ENCODE measurements at regions not wholly inside any gene's neighbourhood (a gene's known extent, or its start where the extent isn't known, plus 50 kb on each side); places are given as distances from the start of the nearest gene placed in this dataset.

GRCh38 chr14:97840159-97840558 lies 1043.0 kb downstream of the VRK1 start:
- H3K9me3 ChIP-seq, result no peaks in the 10 kb centered on the region
- H3K36me3 ChIP-seq, result no peaks in the 10 kb centered on the region
- H3K4me3 ChIP-seq, result no peak overlapping the region
- H3K27me3 ChIP-seq, result no peaks in the 10 kb centered on the region
- no peaks in the 10 kb centered on the region for H3K4me1 ChIP-seq
- TF ChIP-seq CTCF (IDR thresholded peaks at IDR 0.05), result no peak
- no peak for TF ChIP-seq EP300 (IDR thresholded peaks at IDR 0.05)
- TF ChIP-seq POLR2A (IDR thresholded peaks at IDR 0.05), result no peak
- WGBS, 2 donors, result 69 to 78% methylated on average over 4 of the region's 4 CpGs
- H3K27ac ChIP-seq, result no peak overlapping the region
- no peak for DNase-seq (ENCODE audit: low spot score in 2 of 2)

GRCh38 chr14:97841762-97842161 lies 1044.6 kb downstream of the VRK1 start:
- TF ChIP-seq POLR2A (IDR thresholded peaks at IDR 0.05) (no peak), CTCF (IDR thresholded peaks at IDR 0.05) (no peak), EP300 (IDR thresholded peaks at IDR 0.05) (no peak)
- H3K4me1 ChIP-seq, result no peaks in the 10 kb centered on the region
- H3K27ac ChIP-seq, result no peak overlapping the region
- DNase-seq (ENCODE audit: low spot score in 2 of 2), result no peak
- 64 to 70% methylated on average over 5 of the region's 5 CpGs for WGBS, 2 donors
- H3K27me3 ChIP-seq, result no peaks in the 10 kb centered on the region
- no peaks in the 10 kb centered on the region for H3K9me3 ChIP-seq
- no peaks in the 10 kb centered on the region for H3K36me3 ChIP-seq
- H3K4me3 ChIP-seq, result no peak overlapping the region

GRCh38 chr14:97843066-97843465 lies 1045.9 kb downstream of the VRK1 start:
- no peak for TF ChIP-seq POLR2A (IDR thresholded peaks at IDR 0.05)
- Histone ChIP-seq H3K27ac (no peak overlapping the region), H3K4me1 (no peaks in the 10 kb centered on the region), H3K27me3 (no peaks in the 10 kb centered on the region), H3K36me3 (no peaks in the 10 kb centered on the region), H3K4me3 (no peak overlapping the region), H3K9me3 (no peaks in the 10 kb centered on the region)
- 72 to 82% methylated on average over 5 of the region's 5 CpGs for WGBS, 2 donors
- no peak for DNase-seq (ENCODE audit: low spot score in 2 of 2)

- H3K4me1 ChIP-seq, result no peaks in the 10 kb centered on the region
- H3K36me3 ChIP-seq, result no peaks in the 10 kb centered on the region
- WGBS, 2 donors, result 56 to 72% methylated on average over 2 of the region's 2 CpGs
- no peaks in the 10 kb centered on the region for H3K27me3 ChIP-seq
- DNase-seq (ENCODE audit: low spot score in 2 of 2), result no peak
- H3K4me3 ChIP-seq, result no peak overlapping the region
- no peak overlapping the region for H3K27ac ChIP-seq
- TF ChIP-seq EP300 (IDR thresholded peaks at IDR 0.05), result no peak
- TF ChIP-seq POLR2A (IDR thresholded peaks at IDR 0.05), result no peak
- TF ChIP-seq CTCF (IDR thresholded peaks at IDR 0.05), result no peak
- H3K9me3 ChIP-seq, result no peaks in the 10 kb centered on the region
These were observed 1046.9 kb downstream of the VRK1 start for GRCh38 chr14:97844042-97844441.

GRCh38 chr14:97846156-97846555 lies 1049.0 kb downstream of the VRK1 start:
- no peak for DNase-seq (ENCODE audit: low spot score in 2 of 2)
- H3K27me3 ChIP-seq, result no peaks in the 10 kb centered on the region
- H3K27ac ChIP-seq, result no peak overlapping the region
- no peaks in the 10 kb centered on the region for H3K36me3 ChIP-seq
- no peak overlapping the region for H3K4me3 ChIP-seq
- TF ChIP-seq CTCF (IDR thresholded peaks at IDR 0.05), result no peak
- TF ChIP-seq EP300 (IDR thresholded peaks at IDR 0.05), result no peak
- no peak for TF ChIP-seq POLR2A (IDR thresholded peaks at IDR 0.05)
- H3K4me1 ChIP-seq, result peaks cover 0 to 8% (median 0%) of the 10 kb centered on the region in 4 donors
- whole genome bisulfite sequencing, 2 donors, result 87 to 90% methylated on average over 1 of the region's 1 CpG
- H3K9me3 ChIP-seq, result no peaks in the 10 kb centered on the region
